ENCODE measurements at regions not wholly inside any gene's neighbourhood (a gene's known extent, or its start where the extent isn't known, plus 50 kb on each side); places are given as distances from the start of the nearest gene placed in this dataset.

GRCh38 chr20:48010623-48011022, 225.3 kb upstream of the SULF2 start:
- no peaks in the 10 kb centered on the region for H3K4me1 ChIP-seq
- H3K27ac ChIP-seq = no peak overlapping the region
- no peaks in the 10 kb centered on the region for H3K9me3 ChIP-seq
- no peaks in the 10 kb centered on the region for H3K36me3 ChIP-seq
- WGBS, 2 donors = 65 to 82% methylated on average over 3 of the region's 3 CpGs
- TF ChIP-seq CTCF (IDR thresholded peaks at IDR 0.05) = no peak
- H3K4me3 ChIP-seq = no peak overlapping the region
- no peaks in the 10 kb centered on the region for H3K27me3 ChIP-seq
- intact Hi-C loops (cut with DNase I) = no loop called here
- no peak for FAIRE-seq
- ATAC-seq = no peak
- DNase-seq = no peak

- ATAC-seq (no peak), FAIRE-seq (no peak)
Measured at GRCh38 chr20:48008850-48009515, 223.7 kb upstream of the SULF2 start.

DNA sequence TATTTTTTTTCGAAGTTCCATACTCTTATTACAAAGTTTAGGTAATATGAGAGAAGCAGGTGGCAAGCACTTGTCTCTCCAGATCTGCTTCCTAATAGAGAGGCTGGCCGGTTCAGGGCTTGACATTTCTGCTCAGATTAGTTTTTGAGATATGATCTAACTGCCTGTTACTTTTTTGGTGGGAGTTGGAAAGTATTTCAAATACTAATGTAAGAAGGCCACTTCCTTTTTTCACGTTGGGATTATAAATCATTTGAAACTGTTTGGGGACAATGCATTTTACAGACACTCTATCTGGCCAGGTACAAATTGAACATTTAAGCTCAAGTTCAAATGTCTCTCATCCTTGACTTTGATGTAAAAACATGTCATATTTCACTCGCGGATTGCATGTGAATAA, 222.1 kb upstream of the SULF2 start:
- no peaks in the 10 kb centered on the region for H3K9me3 ChIP-seq
- FAIRE-seq (no peak), DNase-seq (no peak), ATAC-seq (no peak)
- no peaks in the 10 kb centered on the region for H3K27me3 ChIP-seq
- H3K4me1 ChIP-seq = no peaks in the 10 kb centered on the region
- H3K4me3 ChIP-seq = no peak overlapping the region
- 48 to 53% methylated on average over 5 of the region's 5 CpGs for WGBS, 2 donors
- TF ChIP-seq CTCF (IDR thresholded peaks at IDR 0.05) = no peak
- intact Hi-C loops (cut with DNase I) = no loop called here
- H3K27ac ChIP-seq = no peak overlapping the region
- no peaks in the 10 kb centered on the region for H3K36me3 ChIP-seq

More at GRCh38 chr20:48008850-48009515, 223.7 kb upstream of the SULF2 start:
- H3K36me3 ChIP-seq = no peaks in the 10 kb centered on the region
- no peak overlapping the region for H3K4me3 ChIP-seq
- no peak for TF ChIP-seq CTCF (IDR thresholded peaks at IDR 0.05)
- H3K4me1 ChIP-seq = no peaks in the 10 kb centered on the region
- H3K27ac ChIP-seq = no peak overlapping the region
- intact Hi-C loops (cut with DNase I) = no loop called here
- WGBS, 2 donors = 48 to 49% methylated on average over 2 of the region's 2 CpGs
- H3K27me3 ChIP-seq = no peaks in the 10 kb centered on the region
- DNase-seq = no peak
- H3K9me3 ChIP-seq = no peaks in the 10 kb centered on the region

GRCh38 chr20:48006036-48006833, 221.0 kb upstream of the SULF2 start:
- H3K9me3 ChIP-seq = no peaks in the 10 kb centered on the region
- H3K36me3 ChIP-seq = no peaks in the 10 kb centered on the region
- 57 to 63% methylated on average over 14 of the region's 14 CpGs for WGBS, 2 donors
- H3K4me3 ChIP-seq = no peak overlapping the region
- H3K27ac ChIP-seq = no peak overlapping the region
- intact Hi-C loops (cut with DNase I) = no loop called here
- no peak for ATAC-seq
- H3K4me1 ChIP-seq = no peaks in the 10 kb centered on the region
- no peak for TF ChIP-seq CTCF (IDR thresholded peaks at IDR 0.05)
- no peak for DNase-seq
- no peaks in the 10 kb centered on the region for H3K27me3 ChIP-seq
- no peak for FAIRE-seq

DNA sequence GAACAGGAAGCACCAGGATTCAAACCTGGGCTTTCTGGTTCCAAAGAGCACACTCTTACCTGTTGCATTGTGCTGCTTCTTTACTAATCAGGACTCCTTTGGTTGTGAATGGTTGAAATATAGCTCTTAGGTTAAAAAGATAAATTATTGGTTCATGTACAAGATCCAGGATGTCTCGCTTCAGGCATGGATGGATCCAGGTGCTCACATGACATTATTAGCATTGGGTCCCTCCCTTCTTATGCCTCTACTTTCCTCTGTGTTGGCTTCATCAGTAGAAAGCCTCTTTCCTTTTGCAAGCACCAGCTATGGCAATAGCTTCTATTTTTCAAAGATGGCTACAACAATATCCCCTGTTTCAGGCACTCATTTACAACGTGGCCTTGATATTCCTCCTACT, 217.7 kb upstream of the SULF2 start:
- Histone ChIP-seq H3K27ac (no peak overlapping the region), H3K4me3 (no peak overlapping the region), H3K27me3 (no peaks in the 10 kb centered on the region), H3K9me3 (no peaks in the 10 kb centered on the region), H3K36me3 (no peaks in the 10 kb centered on the region), H3K4me1 (no peaks in the 10 kb centered on the region)
- DNase-seq (no peak), FAIRE-seq (no peak), ATAC-seq (no peak)
- no peak for TF ChIP-seq CTCF (IDR thresholded peaks at IDR 0.05)
- intact Hi-C loops (cut with DNase I) = no loop called here
- 61 to 69% methylated on average over 2 of the region's 2 CpGs for WGBS, 2 donors
